ENCODE measurements at regions not wholly inside any gene's neighbourhood (a gene's known extent, or its start where the extent isn't known, plus 50 kb on each side); places are given as distances from the start of the nearest gene placed in this dataset.

- no peak for TF ChIP-seq CTCF (IDR thresholded peaks at IDR 0.05)
- TF ChIP-seq POLR2A (IDR thresholded peaks at IDR 0.05), result no peak
These were observed 84.5 kb upstream of the PPARA start for GRCh38 chr22:46065691-46066454.

Data from adrenal gland (tissue), 5 donors.